CD14-positive monocyte (primary cell): ENCODE measurements at regions not wholly inside any gene's neighbourhood (a gene's known extent, or its start where the extent isn't known, plus 50 kb on each side); places are given as distances from the start of the nearest gene placed in this dataset.

Experiments
- DNase-seq, 3 donors: peaks; one replicate each; pipeline ENCODE4 v3.0.0-alpha.2; 2011 to 2022
- H2AFZ ChIP-seq: 2 replicates; pipeline ENCODE4 v1.6.0; 2012; ENCODE audit warnings: mild to moderate bottlenecking, low read depth, low read length, inconsistent platforms; ENCODE audit not compliant: insufficient read depth, poor library complexity, severe bottlenecking
- H3K27ac ChIP-seq, 2 donors: 1 replicate in 1 of 2; 2 replicates in 1 of 2; pipeline ENCODE4 v1.5.1; 2012 to 2013; ENCODE audit warnings: low read length in 2 of 2, control low read depth in 1 of 2, inconsistent platforms in 1 of 2, low read depth in 1 of 2, mild to moderate bottlenecking in 1 of 2
- H3K27me3 ChIP-seq, 2 donors: one replicate each; pipeline versions ENCODE4 v1.6.0 to v1.6.1; 2011 to 2013; ENCODE audit warnings: low read length in 2 of 2; ENCODE audit not compliant: control insufficient read depth in 2 of 2, insufficient read depth in 2 of 2
- H3K36me3 ChIP-seq, 2 donors: replicated peaks in 1 of 2; 1 replicate in 1 of 2; 2 replicates in 1 of 2; pipeline versions ENCODE4 v1.5.1 to v1.6.1; 2012 to 2013; ENCODE audit warnings: low read length in 2 of 2, control low read depth in 1 of 2, inconsistent platforms in 1 of 2, mild to moderate bottlenecking in 1 of 2; ENCODE audit not compliant: insufficient read depth in 2 of 2, control insufficient read depth in 1 of 2
- H3K4me1 ChIP-seq, 2 donors: 1 replicate in 1 of 2; 2 replicates in 1 of 2; pipeline versions ENCODE4 v1.5.1 to v1.6.1; 2012 to 2013; ENCODE audit warnings: low read length in 2 of 2, control low read depth in 1 of 2, inconsistent platforms in 1 of 2, mild to moderate bottlenecking in 1 of 2, moderate library complexity in 1 of 2; ENCODE audit not compliant: insufficient read depth in 2 of 2, control insufficient read depth in 1 of 2
- H3K4me2 ChIP-seq: replicated peaks from 2 replicates; pipeline ENCODE3; 2012; ENCODE audit warnings: low read length, moderate library complexity, mild to moderate bottlenecking; ENCODE audit not compliant: poor library complexity, severe bottlenecking; ENCODE audit errors: extremely low read depth
- H3K4me3 ChIP-seq, 3 experiments: fragments of 200-600 bp in 1 of 3; sonication (generic) in 1 of 3; replicated peaks in 1 of 3; 1 replicate in 2 of 3; 2 replicates in 1 of 3; pipeline ENCODE4 v1.5.1; 2011 to 2013; ENCODE audit warnings: low read length in 3 of 3, mild to moderate bottlenecking in 3 of 3, control low read depth in 2 of 3, low read depth in 2 of 3, inconsistent platforms in 1 of 3, moderate library complexity in 1 of 3
- H3K79me2 ChIP-seq: 2 replicates; pipeline ENCODE4 v1.6.0; 2012; ENCODE audit warnings: mild to moderate bottlenecking, control low read depth, inconsistent platforms, low read length, moderate library complexity; ENCODE audit not compliant: insufficient read depth
- H3K9ac ChIP-seq: 2 replicates; pipeline ENCODE4 v1.6.0; 2017; ENCODE audit warnings: low read length, mild to moderate bottlenecking; ENCODE audit not compliant: insufficient read depth, poor library complexity, severe bottlenecking
- H3K9me3 ChIP-seq, 2 donors: replicated peaks in 1 of 2; 1 replicate in 1 of 2; 2 replicates in 1 of 2; pipeline versions ENCODE4 v1.5.1 to v1.6.1; 2012 to 2013; ENCODE audit warnings: low read length in 2 of 2, control low read depth in 1 of 2; ENCODE audit not compliant: control insufficient read depth in 1 of 2, insufficient read depth in 1 of 2
- H4K20me1 ChIP-seq: 2 replicates; pipeline ENCODE4 v1.6.0; 2012; ENCODE audit warnings: mild to moderate bottlenecking, low read length, control low read depth, moderate library complexity; ENCODE audit not compliant: insufficient read depth
- H3K27ac Mint-ChIP-seq, 7 donors: one replicate each; pipeline ENCODE4 v1.8.0; 2020; ENCODE audit warnings: mild to moderate bottlenecking in 7 of 7, mixed read lengths in 7 of 7, moderate library complexity in 6 of 7, inconsistent platforms in 2 of 7
- H3K27me3 Mint-ChIP-seq, 3 donors: one replicate each; pipeline ENCODE4 v1.8.0; 2021 to 2022; ENCODE audit warnings: low read depth in 3 of 3, mild to moderate bottlenecking in 3 of 3, mixed read lengths in 3 of 3, moderate library complexity in 3 of 3, inconsistent platforms in 1 of 3
- H3K36me3 Mint-ChIP-seq, 2 donors: one replicate each; pipeline ENCODE4 v1.8.0; 2020; ENCODE audit warnings: mixed read lengths in 2 of 2, inconsistent platforms in 1 of 2, mild to moderate bottlenecking in 1 of 2
- H3K4me1 Mint-ChIP-seq: one replicate; pipeline ENCODE4 v1.8.0; 2020; ENCODE audit warnings: mild to moderate bottlenecking, mixed read lengths
- H3K4me3 Mint-ChIP-seq, 2 donors: one replicate each; pipeline ENCODE4 v1.8.0; 2020; ENCODE audit warnings: mild to moderate bottlenecking in 2 of 2, mixed read lengths in 2 of 2, moderate library complexity in 1 of 2
- H3K9me3 Mint-ChIP-seq, 7 donors: one replicate each; pipeline ENCODE4 v1.8.0; 2020 to 2022; ENCODE audit warnings: mixed read lengths in 7 of 7, mild to moderate bottlenecking in 6 of 7, moderate library complexity in 6 of 7, inconsistent platforms in 2 of 7
- WGBS: methylation state at CpG from one replicate; pipeline ENCODE4 v1.1.5; 2013; ENCODE audit warnings: missing lambda C conversion rate; ENCODE audit not compliant: insufficient coverage; 5-methylcytosine and 5-hydroxymethylcytosine counted together
- intact Hi-C, 2 donors: fragments of 100-400 bp; cut with micrococcal nuclease; formaldehyde crosslinking; loops; one replicate each; pipeline versions ENCODE4 v1.15.0 to v1.15.1; 2023
- TF ChIP-seq, protein P1 (sequence below): fragments of 200-600 bp; IDR thresholded peaks from one replicate; pipeline ENCODE4 v1.8.0; 2022; ENCODE audit warnings: antibody characterized with exemption, mild to moderate bottlenecking

- Histone ChIP-seq H3K36me3 (no peaks in the 10 kb centered on the region), H3K9me3 (no peaks in the 10 kb centered on the region), H4K20me1 (no peaks in the 10 kb centered on the region), H3K27me3 (no peaks in the 10 kb centered on the region), H3K9ac (no peak overlapping the region), H3K4me1 (no peaks in the 10 kb centered on the region), H2AFZ (no peak overlapping the region), H3K4me3 (no peak overlapping the region), H3K27ac (no peak overlapping the region), H3K4me2 (no peak overlapping the region), H3K79me2 (no peaks in the 10 kb centered on the region)
- TF ChIP-seq, protein P1, sequence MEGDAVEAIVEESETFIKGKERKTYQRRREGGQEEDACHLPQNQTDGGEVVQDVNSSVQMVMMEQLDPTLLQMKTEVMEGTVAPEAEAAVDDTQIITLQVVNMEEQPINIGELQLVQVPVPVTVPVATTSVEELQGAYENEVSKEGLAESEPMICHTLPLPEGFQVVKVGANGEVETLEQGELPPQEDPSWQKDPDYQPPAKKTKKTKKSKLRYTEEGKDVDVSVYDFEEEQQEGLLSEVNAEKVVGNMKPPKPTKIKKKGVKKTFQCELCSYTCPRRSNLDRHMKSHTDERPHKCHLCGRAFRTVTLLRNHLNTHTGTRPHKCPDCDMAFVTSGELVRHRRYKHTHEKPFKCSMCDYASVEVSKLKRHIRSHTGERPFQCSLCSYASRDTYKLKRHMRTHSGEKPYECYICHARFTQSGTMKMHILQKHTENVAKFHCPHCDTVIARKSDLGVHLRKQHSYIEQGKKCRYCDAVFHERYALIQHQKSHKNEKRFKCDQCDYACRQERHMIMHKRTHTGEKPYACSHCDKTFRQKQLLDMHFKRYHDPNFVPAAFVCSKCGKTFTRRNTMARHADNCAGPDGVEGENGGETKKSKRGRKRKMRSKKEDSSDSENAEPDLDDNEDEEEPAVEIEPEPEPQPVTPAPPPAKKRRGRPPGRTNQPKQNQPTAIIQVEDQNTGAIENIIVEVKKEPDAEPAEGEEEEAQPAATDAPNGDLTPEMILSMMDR: no peak
- no peaks in the 10 kb centered on the region for H3K9me3 Mint-ChIP-seq
- H3K27ac Mint-ChIP-seq: no peak overlapping the region
- intact Hi-C loops: no loop called here
- H3K4me1 Mint-ChIP-seq: peaks cover 4% of the 10 kb centered on the region
- H3K27me3 Mint-ChIP-seq: peaks cover 0 to 2% (median 0%) of the 10 kb centered on the region in 3 donors
- no peak overlapping the region for H3K4me3 Mint-ChIP-seq
- H3K36me3 Mint-ChIP-seq: peaks cover 2 to 8% of the 10 kb centered on the region in 2 donors
- DNase-seq: no peak
- 81% methylated on average over 2 of the region's 5 CpGs for WGBS
Measured at GRCh38 chr1:221881805-221882581, 140.1 kb upstream of the DUSP10 start.

GRCh38 chr1:221880182-221880581 is 138.3 kb upstream of the DUSP10 start:
- Histone ChIP-seq H3K27me3 (no peaks in the 10 kb centered on the region), H3K9me3 (no peaks in the 10 kb centered on the region), H3K4me2 (no peak overlapping the region), H2AFZ (no peak overlapping the region), H3K27ac (no peak overlapping the region), H3K4me1 (no peaks in the 10 kb centered on the region), H3K9ac (no peak overlapping the region), H3K79me2 (no peaks in the 10 kb centered on the region), H4K20me1 (no peaks in the 10 kb centered on the region), H3K36me3 (no peaks in the 10 kb centered on the region), H3K4me3 (no peak overlapping the region)
- H3K27ac Mint-ChIP-seq: no peak overlapping the region
- intact Hi-C loops: no loop called here
- no peak overlapping the region for H3K4me3 Mint-ChIP-seq
- H3K27me3 Mint-ChIP-seq: peaks cover 0 to 2% (median 2%) of the 10 kb centered on the region in 3 donors
- WGBS: no CpG with 5 or more reads among the region's 1 CpG
- H3K36me3 Mint-ChIP-seq: peaks cover 2 to 8% of the 10 kb centered on the region in 2 donors
- no peaks in the 10 kb centered on the region for H3K9me3 Mint-ChIP-seq
- H3K4me1 Mint-ChIP-seq: peaks cover 4% of the 10 kb centered on the region
- DNase-seq: no peak
- TF ChIP-seq, protein P1: no peak
